Stimulated activated CD4-positive, alpha-beta T cell treated with anti-CD3 and anti-CD28 coated beads, Interleukin-4, amount 100 ng/mL, for 24 hours (primary cell): ENCODE measurements at regions not wholly inside any gene's neighbourhood (a gene's known extent, or its start where the extent isn't known, plus 50 kb on each side); places are given as distances from the start of the nearest gene placed in this dataset.
"Not testable (repeated sequence)": the region's sequence is repeated elsewhere in the genome, so short reads cannot be mapped to it uniquely, and the experiment has no call there.

Experiments
- DNase-seq: peaks from one replicate; pipeline ENCODE4 v3.0.0-alpha.2; 2020

DNA sequence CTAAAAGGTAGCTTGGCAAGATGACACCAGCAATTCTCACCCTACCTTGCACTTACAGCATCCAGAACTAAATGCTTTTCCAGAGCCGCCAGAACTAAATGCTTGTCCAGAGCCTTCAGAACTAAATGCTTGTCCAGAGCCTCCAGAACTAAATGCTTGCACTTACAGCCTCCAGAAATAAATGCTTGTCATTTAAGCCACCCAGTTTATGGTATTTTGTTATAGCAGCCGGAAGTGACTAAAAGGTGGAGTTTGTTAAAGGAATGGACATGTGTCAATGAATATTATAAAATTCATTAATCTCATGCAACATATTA lies 133.5 kb downstream of the GPX5 start:
- DNase-seq: no peak

DNA sequence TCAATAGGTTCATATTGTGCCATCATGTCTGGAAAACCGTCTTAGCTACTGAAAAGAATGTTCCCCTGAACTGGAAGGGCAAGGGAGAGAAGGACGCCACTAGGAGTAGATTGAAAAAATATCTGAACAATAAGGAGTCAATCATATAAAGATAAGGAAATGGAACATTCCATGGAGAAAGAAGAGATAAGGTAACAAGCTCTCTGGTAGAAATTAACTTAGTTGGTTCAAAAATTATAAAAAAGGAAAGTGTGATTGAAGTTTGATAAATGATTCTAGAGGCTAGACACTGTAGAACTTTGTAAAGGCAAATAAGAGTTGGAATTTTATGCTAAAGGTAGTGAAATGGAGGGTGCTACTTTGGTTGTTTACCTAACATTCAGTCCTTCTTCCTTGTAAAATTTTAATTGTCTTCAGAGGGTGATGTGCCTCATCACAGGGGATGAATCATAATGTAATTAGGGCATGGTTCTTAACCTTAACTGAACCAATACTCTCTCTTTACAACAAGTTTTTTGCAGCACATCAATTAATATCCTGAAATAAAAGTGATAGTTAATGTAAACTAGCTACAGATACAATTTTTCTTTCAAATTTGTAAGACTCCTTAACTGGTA lies 135.5 kb downstream of the GPX5 start:
- DNase-seq: no peak

DNA sequence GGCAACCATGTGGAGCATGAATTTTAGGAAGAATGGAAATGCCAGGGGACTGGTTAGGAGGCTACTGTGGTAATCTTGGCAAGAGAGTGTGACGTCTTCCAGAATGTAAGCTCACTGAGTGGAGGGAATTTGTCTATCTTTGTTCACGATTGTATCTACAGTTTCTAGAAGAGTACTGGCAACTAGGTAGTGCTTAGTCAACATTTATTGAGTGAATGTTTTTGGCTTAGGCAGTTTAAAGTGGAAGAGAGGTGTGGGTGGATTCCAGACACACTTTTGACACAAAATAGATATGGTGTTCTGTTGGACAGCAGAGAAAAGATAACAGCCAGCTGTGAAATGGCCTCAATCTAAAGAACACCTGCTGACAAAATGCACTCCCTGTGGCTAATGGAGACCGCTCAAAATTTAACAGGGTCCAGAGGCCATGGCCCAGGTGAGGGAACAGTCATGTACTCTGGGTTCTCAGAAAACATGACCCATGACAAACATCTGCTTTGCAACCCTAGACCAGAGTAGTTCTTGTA lies 139.3 kb downstream of the GPX5 start:
- no peak for DNase-seq

DNA sequence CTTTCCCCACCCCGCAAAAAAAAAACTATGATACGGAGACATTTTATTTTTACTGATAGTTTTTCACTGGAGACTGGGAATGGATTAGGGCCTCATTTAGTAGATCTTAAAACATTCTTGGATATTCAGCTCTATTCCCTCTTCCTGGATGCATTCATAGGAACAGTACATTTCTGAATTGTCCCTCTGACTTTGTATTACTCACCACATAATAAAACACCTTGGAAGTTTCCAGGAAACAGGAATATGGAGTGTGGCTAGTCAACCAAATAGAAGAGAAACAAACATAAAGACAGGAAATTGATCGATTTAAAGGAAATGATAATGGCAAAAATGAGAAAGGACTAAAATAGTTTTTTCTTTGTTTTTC lies 147.7 kb downstream of the GPX5 start:
- DNase-seq: no peak

DNA sequence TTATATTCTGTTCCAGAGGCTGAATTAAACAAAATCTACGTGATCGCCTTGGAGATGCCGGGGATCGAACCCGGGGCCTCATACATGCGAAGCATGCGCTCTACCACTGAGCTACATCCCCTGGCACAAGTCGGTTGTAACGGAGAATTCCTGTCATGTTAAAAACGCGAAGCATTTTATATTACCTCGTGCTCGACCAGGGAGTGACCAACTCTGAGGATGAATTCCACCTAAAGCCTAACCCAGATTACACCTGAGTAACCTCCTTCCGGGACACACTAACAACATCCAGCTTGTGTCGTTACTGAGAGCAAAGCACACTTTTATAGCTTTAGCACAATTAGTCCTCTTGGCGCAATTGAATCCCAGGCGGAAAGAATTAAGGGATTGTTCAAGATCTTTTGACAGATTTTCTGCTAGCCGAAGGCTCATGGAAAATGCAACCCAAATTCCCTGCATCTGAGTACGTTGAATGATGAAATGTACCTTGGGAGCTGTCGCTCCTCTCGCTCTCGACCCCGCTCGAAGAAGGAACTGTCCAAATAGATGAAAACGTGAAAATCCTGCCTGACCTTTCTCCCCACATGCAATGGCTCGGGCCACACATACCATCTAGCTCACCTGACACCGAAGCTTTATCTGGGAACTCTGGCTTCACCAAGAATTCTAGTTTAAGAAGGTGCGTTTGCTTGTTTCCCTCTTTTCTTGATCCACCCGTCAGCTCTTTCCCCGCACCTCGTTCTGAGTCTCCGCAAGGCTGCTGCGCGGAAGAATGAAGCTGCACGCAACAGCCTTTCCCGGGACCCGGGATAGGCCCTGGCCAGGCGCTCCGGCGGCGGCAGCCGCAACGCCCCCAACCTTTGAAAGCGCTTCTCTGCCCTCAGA lies 148.3 kb downstream of the GPX5 start:
- peak; percentile 65 for DNase-seq

DNA sequence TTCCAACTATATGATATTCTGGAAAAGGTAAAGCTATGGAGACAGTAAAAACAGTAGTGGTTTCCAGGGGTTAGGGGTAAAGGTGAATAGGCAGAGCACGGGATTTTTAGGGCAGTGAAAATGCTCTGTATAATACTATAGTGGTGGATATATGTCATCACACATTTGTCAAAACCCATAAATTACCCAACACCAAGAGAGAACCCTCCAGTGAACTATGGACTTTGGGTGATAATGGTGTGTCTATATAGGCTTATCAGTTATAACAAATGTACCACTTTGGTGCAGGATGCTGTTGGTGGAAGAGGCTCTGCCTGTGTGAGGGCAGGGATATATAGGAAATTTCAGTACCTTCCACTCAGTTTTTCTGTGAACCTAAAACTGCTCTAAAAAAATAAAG lies 149.9 kb downstream of the GPX5 start:
- no peak for DNase-seq

DNA sequence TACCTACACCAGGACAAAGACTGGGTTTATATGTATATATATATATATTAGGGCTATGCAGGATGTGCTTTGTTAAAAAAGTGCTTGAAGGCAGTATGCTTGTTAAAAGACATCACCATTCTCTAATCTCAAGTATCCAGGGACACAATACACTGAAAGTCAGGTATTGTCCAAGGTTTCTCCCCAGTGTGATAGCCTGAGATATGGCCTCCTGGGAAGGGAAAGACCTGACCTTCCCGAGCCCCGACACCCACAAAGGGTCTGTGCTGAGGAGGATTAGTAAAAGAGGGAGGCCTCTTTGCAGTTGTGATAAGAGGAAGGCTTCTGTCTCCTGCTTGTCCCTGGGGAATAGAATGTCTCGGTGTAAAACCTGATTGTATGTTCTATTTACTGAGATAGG lies 156.9 kb downstream of the GPX5 start:
- DNase-seq: no peak

DNA sequence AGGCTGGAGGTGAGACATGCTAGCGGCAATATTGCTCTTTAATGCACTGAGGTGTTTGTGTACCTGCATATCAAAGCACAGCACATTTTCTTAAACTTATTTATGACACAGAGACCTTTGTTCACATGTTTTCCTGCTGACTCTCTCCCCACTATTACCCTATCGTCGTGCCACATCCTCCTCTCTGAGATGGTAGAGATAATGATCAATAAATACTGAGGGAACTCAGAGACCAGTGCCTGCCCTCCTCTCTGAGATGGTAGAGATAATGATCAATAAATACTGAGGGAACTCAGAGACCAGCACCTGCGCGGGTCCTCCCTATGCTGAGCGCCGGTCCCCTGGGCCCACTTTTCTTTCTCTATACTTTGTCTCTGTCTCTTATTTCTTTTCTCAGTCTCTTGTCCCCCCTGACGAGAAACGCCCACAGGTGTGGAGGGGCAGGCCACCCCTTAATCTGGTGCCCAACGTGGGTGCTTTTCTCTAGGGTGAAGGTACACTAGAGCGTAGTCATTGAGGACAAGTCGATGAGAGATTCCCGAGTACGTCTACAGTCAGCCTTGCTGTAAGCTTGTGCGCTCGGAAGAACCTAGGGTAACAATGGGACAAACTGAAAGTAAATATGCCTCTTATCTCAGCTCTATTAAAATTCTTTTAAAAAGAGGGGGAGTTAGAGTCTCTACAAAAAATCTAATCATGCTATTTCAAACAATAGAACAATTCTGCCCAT lies 157.4 kb downstream of the GPX5 start:
- not testable (repeated sequence) for DNase-seq

DNA sequence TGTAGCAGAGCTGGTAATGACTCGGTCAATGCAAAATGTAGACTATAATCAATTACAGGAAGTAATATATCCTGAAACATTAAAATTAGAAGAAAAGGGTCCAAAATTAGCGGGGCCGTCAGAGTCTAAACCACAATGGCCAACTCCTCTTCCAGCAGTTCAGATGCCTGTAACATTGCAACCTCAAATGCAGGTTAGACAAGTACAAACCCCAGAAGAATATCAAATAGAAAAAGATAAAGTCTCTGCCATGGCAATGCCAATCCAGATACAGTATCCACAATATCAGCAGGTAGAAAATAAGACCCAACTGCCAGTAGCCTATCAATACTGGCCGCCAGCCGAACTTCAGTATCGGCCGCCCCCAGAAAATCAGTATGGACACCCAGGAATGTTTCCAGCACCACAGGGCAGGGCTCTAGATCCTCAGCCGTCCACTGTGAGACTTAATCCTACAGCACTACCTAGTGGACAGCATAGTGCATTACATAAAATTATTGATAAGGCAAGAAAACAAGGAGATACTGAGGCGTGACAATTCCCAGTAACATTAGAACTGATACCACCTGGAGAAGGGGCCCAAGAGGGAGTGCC lies 158.4 kb downstream of the GPX5 start:
- DNase-seq: peak; percentile 5

DNA sequence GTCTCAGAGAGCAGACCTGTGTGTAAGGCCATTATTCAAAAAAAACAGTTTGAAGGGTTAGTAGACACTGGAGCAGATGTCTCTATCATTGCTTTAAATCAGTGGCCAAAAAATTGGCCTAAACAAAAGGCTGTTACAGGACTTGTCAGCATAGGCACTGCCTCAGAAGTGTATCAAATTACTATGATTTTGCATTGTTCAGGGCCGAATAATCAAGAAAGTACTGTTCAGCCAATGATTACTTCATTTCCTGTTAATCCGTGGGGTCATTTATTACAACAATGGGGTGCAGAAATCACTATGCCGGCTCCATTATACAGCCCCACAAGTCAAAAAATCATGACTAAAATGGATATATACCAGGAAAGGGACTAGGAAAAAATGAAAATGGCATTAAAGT lies 160.3 kb downstream of the GPX5 start:
- DNase-seq: not testable (repeated sequence)

DNA sequence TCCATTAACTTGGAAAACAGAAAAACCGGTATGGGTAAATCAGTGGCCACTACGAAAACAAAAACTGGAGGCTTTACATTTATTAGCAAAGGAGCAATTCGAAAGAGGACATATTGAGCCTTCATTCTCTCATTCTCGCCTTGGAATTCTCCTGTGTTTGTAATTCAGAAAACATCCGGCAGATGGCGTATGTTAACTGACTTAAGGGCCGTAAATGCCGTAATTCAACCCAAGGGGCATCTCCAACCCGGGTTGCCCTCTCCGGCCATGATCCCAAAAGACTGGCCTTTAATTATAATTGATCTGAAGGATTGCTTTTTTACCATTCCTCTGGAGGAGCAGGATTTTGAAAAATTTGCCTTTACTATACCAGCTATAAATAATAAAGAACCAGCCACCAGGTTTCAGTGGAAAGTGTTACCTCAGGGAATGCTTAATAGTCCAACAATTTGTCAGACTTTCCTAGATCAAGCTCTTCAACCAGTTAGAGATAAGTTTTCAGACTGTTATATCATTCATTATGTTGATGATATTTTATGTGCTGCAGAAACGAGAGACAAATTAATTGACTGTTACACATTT lies 160.9 kb downstream of the GPX5 start:
- peak; percentile 66 for DNase-seq

DNA sequence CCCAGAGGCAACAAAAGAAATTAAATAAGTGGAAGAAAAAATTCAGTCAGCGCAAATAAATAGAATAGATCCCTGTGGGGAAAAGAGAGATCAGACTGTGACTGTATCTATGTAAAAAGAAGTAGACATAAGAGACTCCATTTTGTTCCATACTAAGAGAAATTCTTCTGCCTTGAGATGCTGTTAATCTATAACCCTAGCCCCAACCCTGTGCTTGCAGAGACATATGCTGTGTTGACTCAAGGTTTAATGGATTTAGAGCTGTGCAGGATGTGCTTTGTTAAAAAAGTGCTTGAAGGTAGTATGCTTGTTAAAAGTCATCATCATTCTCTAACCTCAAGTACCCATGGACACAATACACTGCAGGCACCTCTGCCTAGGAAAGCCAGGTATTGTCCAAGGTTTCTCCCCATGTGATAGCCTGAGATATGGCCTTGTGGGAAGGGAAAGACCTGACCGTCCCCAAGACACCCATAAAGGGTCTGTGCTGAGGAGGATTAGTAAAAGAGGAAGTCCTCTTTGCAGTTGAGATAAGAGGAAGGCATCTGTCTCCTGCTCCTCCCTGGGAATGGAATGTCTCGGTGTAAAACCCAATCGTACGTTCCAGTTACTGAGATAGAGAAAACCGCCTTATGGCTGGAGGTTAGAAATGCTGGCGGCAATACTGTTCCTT lies 161.8 kb downstream of the GPX5 start:
- not testable (repeated sequence) for DNase-seq

DNA sequence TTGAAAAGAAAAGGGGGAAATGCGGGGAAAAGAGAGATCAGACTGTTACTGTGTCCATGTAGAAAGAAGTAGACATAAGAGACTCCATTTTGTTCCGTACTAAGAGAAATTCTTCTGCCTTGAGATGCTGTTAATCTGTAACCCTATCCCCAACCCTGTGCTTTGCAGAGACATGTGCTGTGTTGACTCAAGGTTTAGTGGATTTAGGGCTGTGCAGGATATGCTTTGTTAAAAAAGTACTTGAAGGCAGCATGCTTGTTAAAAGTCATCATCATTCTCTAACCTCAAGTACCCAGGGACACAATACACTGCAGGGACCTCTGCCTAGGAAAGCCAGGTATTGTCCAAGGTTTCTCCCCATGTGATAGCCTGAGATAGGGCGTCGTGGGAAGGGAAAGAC lies 166.3 kb downstream of the GPX5 start:
- DNase-seq: not testable (repeated sequence)

DNA sequence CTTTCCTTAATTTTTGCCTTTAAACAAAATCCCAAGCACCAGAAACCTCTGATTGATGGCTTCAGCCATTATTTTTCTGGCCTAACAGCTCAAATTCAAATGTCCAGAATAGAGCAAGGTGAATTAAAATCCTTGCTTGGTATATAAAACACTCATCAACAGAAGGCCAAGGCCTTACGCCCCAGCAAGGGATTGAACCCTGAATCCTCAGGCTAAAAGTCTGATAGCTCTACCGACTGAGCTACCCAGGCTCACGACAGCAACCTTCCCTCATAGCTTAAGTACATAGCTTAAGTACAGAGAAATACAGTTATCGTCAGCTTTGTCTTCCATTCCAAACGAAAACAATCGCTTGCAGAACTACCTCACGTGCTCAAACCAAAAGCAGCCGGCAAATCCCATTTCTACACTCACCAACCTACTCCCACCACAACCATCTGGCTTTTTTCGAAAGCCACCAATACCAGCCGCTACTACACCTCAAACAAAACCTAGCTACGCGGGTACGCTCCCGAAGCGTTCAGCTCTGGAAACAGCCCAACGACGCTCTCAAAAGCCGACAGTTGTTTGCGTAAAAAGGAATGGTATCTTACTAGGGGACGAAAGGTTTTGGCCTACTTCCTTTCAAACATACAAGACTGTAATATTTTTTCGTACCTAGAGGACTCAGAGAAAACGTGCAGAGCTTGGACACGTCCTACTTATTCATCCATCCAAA lies 167.5 kb downstream of the GPX5 start:
- no peak for DNase-seq

DNA sequence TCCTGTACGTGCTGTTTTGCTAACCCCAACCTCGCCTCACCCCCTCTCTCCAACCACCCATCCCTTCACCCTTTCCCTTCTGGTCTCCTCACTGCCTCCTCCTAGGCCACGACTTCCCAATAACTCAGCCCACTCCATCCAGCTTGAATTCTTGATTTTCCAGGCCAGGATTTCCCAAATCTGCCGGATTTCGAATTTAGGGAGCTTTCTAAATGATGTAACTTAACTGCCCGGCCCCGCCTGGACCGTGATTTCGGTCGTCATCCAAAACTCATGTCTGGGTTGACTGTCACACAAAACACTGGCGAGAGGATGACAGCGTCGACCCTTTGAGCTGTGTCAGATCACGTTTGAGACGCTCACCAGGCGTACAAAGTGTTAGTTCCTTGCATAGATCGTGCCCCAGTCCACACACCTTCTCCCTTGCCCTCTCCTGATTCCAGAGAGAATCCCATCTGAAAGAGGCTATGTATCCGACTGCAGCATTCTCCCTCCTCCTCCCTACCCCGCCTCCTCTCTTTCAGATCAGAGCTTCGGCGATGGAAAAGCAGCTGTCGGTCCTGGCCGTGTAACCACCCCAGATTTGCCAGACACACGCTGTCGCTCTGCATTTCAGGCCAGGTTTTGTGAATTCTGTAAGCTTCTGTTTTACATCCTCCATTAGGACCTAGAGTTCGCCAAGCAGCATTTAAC lies 168.2 kb downstream of the GPX5 start:
- no peak for DNase-seq

DNA sequence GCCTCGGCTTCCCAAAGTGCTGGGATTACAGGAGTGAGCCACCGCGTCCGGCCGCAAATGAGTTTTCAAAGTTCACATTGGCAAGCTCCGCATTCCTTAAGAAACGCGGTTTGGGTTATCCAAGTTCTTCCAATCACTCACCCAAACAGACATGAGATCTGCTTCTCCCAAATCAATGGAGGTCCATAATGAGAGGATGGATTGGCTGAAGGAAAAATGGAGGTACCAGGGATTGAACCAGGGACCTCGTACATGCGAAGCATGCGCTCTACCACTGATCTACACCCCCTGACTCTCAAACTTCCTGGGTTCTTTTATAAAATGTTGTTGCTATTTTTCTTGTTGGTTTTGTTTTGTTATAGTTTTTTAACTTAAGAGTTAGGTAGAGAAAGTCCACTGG lies 170.0 kb downstream of the GPX5 start:
- no peak for DNase-seq

DNA sequence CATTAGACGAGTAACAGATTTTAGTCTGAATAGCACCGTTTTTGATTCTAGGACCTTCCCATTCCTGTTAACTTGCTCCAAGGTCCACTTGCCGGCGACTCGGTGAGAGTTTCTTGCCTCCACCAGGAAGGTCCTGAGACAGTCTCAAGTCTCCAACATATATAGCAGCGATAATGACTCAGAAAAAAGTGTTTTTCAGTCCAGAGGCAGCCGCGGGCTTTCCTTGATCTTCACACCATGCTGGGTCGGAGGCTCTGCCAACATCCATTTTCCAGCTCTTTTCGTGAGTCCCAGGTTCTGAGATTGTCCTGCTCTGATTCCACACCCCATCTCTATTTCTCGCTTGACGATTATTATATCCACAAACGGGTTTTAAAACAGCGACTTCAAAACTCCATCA lies 170.5 kb downstream of the GPX5 start:
- no peak for DNase-seq

DNA sequence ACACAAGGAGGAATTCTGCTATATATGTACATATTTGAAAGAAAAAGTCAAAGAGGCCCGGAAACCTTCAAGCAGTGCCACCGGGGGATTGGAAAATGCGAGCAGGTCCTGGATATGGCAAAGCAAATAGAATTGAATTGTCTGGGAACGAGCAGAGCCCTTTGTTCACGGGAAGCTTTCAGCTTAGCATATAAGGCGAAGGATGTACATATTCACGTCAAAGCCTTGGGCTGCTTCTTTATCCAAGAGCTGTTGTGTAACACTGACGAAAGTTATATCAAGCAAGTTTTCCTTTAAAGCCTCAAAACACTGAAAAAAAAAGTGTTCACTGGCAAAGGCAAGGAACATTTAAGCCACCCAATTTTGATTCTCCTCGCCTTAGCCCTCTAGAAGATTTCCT lies 171.0 kb downstream of the GPX5 start:
- DNase-seq: no peak

DNA sequence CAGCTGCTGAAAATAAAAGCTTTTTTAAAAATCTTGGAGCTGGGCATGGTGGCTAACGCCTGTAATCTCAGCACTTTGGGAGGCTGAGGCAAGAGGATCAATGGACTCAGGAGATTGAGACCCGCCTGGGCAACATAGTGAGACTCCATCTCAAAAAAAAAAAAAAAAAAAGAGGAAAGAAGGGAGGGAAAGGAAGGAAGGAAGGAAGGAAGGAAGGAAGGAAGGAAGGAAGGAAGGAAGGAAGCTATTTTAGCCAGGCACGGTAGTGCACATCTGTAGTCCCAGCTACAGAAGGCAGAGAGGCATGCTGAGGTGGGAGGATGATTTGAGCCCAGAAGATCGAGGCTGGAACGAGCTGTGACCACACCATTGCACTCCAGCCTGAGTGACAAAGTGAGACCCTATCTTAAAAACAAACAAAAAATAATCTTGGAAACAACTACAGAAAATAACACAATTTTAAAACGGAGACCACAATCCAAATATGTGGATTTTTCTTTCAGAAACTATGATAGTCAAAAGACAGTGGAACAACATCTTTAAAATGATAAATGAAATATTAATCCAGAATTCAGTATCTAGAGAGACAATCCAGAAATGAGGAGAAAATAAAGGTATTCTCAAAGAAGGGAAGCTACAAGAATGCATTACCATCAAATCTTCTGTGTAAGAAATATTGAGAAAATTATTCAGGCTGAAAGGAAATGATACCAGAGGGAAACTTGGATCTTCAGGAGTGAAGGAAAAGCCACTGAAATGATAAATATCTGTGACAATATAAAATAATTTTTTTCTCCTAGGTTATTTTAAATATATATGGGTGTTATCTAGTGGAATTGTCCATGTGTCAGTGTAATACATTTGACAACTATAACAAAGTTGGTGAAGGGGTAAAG lies 182.0 kb downstream of the GPX5 start:
- DNase-seq: no peak
